ENCODE measurements at regions not wholly inside any gene's neighbourhood (a gene's known extent, or its start where the extent isn't known, plus 50 kb on each side); places are given as distances from the start of the nearest gene placed in this dataset.
"Not testable (repeated sequence)": the region's sequence is repeated elsewhere in the genome, so short reads cannot be mapped to it uniquely, and the experiment has no call there.

DNA sequence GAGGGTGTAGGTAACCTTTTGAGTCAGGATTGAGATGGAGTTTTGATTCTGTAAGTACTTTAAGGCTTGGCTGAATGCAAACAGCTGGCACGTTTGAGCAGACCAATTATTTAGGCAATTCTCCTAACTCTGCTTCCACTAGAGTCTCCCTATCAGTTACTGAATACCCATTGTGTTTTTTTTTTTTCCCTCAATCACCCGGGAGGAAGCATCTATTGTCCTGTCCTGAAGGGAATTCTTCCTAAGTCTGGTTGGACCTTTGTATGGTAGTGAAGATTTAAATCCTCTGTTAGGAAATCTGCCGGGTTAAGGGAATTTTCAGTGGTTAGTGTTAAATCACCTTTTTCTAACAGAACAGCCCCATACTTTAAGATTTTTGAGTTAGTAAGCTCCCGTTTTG lies 571.2 kb upstream of the USP24 start:
- DNase-seq (ENCODE audit: low read depth, low spot score): no peak
- POLR2A ChIA-PET: no interaction called here

DNA sequence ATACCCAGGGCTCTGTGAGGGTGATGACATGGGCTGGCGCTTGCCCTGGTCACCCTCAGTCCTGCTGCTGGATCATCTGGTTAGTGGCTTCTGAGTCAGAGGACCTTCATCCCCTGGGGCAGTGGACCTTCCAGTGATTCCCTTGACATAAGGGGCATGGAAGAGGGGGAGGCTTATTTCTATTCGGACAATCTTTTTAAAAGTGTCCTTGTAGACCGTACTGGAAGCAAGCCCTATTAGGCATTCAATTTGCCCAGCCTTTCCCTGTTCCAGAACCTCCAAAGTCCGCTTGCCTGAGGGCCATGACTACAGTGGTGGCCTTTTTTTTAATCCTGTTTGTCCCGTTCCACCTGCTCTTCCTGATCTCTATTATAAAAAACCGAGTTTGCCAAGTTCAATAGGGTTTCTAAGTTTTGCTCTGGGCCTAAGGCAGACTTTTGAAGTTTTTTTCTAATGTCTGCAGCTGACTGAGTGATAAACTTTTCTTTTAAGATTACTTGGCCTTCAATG lies 569.8 kb upstream of the USP24 start:
- H3K9me3 ChIP-seq (ENCODE audit: control insufficient read depth, insufficient read depth, low read length); H3K27me3 ChIP-seq (ENCODE audit: control insufficient read depth, insufficient read depth, low read length); H3K4me3 ChIP-seq (ENCODE audit: low read depth, low read length); H3K27ac ChIP-seq (ENCODE audit: low read depth, low read length); DNase-seq (ENCODE audit: low read depth, low spot score); POLR2A ChIA-PET; CTCF ChIA-PET: not testable (repeated sequence)

More for the DNA sequence above, 571.2 kb upstream of the USP24 start:
- CTCF ChIA-PET: no interaction called here
- Histone ChIP-seq H3K9me3 (ENCODE audit: control insufficient read depth, insufficient read depth, low read length) (no peaks in the 10 kb centered on the region; the same call in 1 of the 2 replicates), H3K27me3 (ENCODE audit: control insufficient read depth, insufficient read depth, low read length) (no peaks in the 10 kb centered on the region), H3K4me3 (ENCODE audit: low read depth, low read length) (no peak overlapping the region), H3K27ac (ENCODE audit: low read depth, low read length) (no peak overlapping the region)
- TF ChIP-seq, protein P1, sequence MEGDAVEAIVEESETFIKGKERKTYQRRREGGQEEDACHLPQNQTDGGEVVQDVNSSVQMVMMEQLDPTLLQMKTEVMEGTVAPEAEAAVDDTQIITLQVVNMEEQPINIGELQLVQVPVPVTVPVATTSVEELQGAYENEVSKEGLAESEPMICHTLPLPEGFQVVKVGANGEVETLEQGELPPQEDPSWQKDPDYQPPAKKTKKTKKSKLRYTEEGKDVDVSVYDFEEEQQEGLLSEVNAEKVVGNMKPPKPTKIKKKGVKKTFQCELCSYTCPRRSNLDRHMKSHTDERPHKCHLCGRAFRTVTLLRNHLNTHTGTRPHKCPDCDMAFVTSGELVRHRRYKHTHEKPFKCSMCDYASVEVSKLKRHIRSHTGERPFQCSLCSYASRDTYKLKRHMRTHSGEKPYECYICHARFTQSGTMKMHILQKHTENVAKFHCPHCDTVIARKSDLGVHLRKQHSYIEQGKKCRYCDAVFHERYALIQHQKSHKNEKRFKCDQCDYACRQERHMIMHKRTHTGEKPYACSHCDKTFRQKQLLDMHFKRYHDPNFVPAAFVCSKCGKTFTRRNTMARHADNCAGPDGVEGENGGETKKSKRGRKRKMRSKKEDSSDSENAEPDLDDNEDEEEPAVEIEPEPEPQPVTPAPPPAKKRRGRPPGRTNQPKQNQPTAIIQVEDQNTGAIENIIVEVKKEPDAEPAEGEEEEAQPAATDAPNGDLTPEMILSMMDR (IDR thresholded peaks at IDR 0.05; ENCODE audit: low read depth, low read length): no peak

DNA sequence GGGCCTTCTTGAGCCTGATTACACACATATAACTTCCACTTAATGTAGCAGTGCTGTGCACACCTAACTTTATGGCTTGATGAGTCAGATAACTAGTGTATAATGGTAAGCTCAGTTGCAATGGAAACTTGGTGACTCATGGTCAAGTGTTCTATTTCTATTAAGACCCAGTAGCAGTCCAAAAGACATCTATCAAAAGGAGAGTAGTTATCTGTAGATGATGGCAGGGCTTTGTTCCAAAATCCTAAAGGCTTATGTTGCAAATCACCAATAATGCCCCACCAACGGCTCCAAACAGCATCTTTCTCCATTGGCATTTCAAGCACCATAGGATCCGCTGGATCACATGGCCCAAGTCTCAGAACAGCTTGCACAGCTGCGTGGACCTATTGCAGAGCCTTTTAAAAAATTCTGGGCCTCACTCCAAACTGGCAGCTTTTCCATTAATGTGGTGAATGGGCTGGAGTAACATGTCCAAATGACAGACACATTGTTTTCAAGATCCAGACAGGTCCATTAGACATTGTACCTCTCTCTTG lies 566.8 kb upstream of the USP24 start:
- TF ChIP-seq, protein P1 (IDR thresholded peaks at IDR 0.05; ENCODE audit: low read depth, low read length): no peak
- ChIA-PET POLR2A (interaction anchor here (0.6 to 1.3 kb wide), 3 partner anchors 63 to 796 kb away, joined by 3 read pairs; no protein-coding TSS in a partner anchor), CTCF (no interaction called here)
- H3K27me3 ChIP-seq (ENCODE audit: control insufficient read depth, insufficient read depth, low read length): no peaks in the 10 kb centered on the region
- no peak overlapping the region for H3K4me3 ChIP-seq (ENCODE audit: low read depth, low read length)
- DNase-seq (ENCODE audit: low read depth, low spot score): peak; percentile 72
- no peak overlapping the region for H3K27ac ChIP-seq (ENCODE audit: low read depth, low read length)
- H3K9me3 ChIP-seq (ENCODE audit: control insufficient read depth, insufficient read depth, low read length): no peaks in the 10 kb centered on the region; the same call in 1 of the 2 replicates

DNA sequence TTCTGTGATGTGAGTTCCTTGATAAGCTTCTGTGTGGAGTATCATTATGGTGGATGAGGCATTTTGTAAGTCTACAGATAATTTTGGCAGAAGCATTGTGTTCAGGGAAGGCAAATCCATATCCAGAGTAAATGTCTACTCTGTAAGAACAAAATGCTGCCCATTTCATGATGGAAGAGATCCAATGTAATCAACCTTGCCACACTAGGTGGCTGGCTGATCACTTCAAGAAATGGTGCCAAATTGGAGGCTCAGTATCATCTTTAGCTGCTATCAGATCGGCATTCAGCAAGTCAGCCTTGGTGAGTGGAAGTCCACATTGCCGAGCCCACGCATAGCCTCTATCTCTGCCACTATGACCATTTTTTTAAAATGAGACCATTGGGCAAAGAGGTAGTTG lies 565.8 kb upstream of the USP24 start:
- ChIA-PET POLR2A (interaction anchor here (1.3 kb wide), 1 partner anchor 62 kb away, joined by 3 read pairs; no protein-coding TSS in a partner anchor), CTCF (interaction anchor here (0.6 kb wide), 1 partner anchor 836 kb away, joined by 4 read pairs; no protein-coding TSS in a partner anchor)
- Histone ChIP-seq H3K9me3 (ENCODE audit: control insufficient read depth, insufficient read depth, low read length) (no peaks in the 10 kb centered on the region; the same call in 1 of the 2 replicates), H3K4me3 (ENCODE audit: low read depth, low read length) (no peak overlapping the region), H3K27me3 (ENCODE audit: control insufficient read depth, insufficient read depth, low read length) (no peaks in the 10 kb centered on the region), H3K27ac (ENCODE audit: low read depth, low read length) (no peak overlapping the region)
- no peak for DNase-seq (ENCODE audit: low read depth, low spot score)
- TF ChIP-seq, protein P1 (IDR thresholded peaks at IDR 0.05; ENCODE audit: low read depth, low read length): no peak

DNA sequence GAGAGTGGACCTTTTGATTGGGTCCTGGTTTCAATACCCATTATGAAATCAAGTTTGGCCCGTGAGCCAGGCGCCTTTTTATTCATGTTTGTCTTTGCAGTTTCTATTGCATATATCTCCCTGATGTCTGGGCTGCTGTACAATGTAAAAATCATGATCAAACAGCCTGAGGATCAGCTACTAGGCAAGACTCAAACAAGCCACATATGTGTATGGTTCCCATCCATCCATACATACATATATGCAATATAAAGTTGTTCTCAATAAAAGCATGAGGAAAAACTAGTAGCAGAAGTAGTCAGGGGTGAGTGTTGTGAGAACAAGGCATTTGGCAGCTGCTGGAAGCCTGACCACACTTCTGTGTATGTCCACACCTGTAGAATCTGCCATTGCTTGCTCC lies 562.4 kb upstream of the USP24 start:
- Histone ChIP-seq H3K4me3 (ENCODE audit: low read depth, low read length) (no peak overlapping the region), H3K9me3 (ENCODE audit: control insufficient read depth, insufficient read depth, low read length) (peaks cover 2% of the 10 kb centered on the region; the same call in 1 of the 2 replicates), H3K27ac (ENCODE audit: low read depth, low read length) (no peak overlapping the region), H3K27me3 (ENCODE audit: control insufficient read depth, insufficient read depth, low read length) (no peaks in the 10 kb centered on the region)
- no peak for DNase-seq (ENCODE audit: low read depth, low spot score)
- CTCF ChIA-PET: no interaction called here
- POLR2A ChIA-PET: no interaction called here
- TF ChIP-seq, protein P1 (IDR thresholded peaks at IDR 0.05; ENCODE audit: low read depth, low read length): no peak
